Esophagus muscularis mucosa (tissue), 3 donors: ENCODE measurements at regions not wholly inside any gene's neighbourhood (a gene's known extent, or its start where the extent isn't known, plus 50 kb on each side); places are given as distances from the start of the nearest gene placed in this dataset.

Experiments used
- CTCF ChIP-seq, 3 experiments: fragments of 200-600 bp in 2 of 3; fragments of 450-650 bp in 1 of 3; sonication (generic) in 2 of 3; IDR thresholded peaks; one replicate each; pipeline ENCODE4 v1.5.1; 2017 to 2019; ENCODE audit warnings: antibody characterized with exemption in 3 of 3, mild to moderate bottlenecking in 2 of 3, moderate library complexity in 1 of 3
- POLR2A ChIP-seq: fragments of 450-650 bp; IDR thresholded peaks from one replicate; pipeline ENCODE4 v1.6.1; 2017; ENCODE audit warnings: antibody characterized with exemption, moderate library complexity, mild to moderate bottlenecking, low read depth
- POLR2AphosphoS5 ChIP-seq, 2 donors: sonication (generic); formaldehyde crosslinking; IDR thresholded peaks; one replicate each; pipeline ENCODE4 v1.6.1; 2017; ENCODE audit warnings: antibody characterized with exemption in 2 of 2

- TF ChIP-seq CTCF (IDR thresholded peaks at IDR 0.05) (no peak), POLR2A (no peak), POLR2AphosphoS5 (IDR thresholded peaks at IDR 0.05) (no peak)
Observed at GRCh38 chr15:91604122-91604521, 249.4 kb upstream of the SLCO3A1 start.
